NCI-H146 treated with DMSO at 0.1 percent for 48 hours (cell line): ENCODE measurements at regions not wholly inside any gene's neighbourhood (a gene's known extent, or its start where the extent isn't known, plus 50 kb on each side); places are given as distances from the start of the nearest gene placed in this dataset.
"Not testable (repeated sequence)": the region's sequence is repeated elsewhere in the genome, so short reads cannot be mapped to it uniquely, and the experiment has no call there.

Experiments used
- DNase-seq: peaks from one replicate; lab custom pipeline; 2025; ENCODE audit not compliant: unreplicated experiment; lab: John Stamatoyannopoulos, UW

DNA sequence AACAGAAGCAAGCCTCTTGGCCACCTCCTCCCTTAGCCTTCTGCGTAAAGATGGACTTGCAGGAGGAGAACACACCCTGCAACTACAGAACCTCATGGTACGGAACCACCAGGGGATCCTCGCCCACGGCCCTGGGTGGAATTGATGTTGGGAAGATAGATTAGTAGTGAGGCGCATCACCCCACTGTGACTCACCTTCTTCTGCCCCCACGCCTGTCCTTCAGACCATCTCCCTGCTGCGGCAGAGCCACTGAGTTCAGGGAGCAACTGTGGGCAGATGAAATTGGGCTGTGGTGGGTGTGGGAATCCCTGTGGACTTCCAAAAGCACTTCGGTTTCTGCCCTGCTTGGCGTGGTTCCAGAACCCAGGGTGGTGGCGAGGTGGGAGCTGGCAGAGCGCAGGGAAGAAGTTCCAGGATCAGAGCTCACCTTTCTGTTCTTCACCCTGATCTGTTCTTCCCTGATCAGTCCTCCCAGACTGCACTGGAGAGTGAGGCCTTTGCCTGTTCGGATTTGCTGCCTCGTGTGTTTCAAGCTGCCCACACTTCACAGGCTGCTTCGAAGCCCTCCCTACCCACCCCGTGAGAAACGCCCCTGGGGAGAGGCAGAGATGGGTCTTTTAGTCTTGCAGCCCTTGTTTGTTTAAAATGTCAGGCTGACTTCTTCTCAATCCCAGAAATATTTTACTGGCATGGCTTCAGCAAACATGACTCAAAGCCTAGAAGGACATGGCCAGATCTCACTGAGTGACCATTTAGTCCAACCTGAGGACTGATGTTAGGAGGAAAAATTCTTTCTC lies 92.8 kb upstream of the MLN start:
- DNase-seq, result no peak

DNA sequence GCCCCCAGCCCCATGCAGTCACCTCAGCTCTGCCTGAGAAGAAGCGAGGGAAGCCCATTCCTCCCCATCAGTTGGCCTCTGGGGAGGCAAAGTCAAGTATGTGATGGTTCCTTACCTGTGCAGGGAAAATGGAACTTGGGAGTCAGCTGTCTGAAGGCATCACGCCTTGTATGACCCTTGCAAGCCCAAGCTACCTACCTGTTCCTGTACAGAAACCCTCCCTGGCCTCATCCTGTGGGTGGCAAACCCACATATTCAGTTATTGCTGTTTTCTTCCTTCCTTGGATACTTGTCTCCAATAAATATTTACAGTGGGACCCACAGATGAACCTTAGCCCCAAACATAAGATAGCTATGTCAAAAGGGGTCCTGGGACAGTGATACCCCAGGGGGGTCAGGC lies 92.2 kb upstream of the MLN start:
- DNase-seq, result no peak

- DNase-seq, result no peak
Observed at GRCh38 chr6:33895296-33895695, 91.5 kb upstream of the MLN start.

GRCh38 chr6:33894438-33894837 lies 90.6 kb upstream of the MLN start:
- DNase-seq, result no peak

DNA sequence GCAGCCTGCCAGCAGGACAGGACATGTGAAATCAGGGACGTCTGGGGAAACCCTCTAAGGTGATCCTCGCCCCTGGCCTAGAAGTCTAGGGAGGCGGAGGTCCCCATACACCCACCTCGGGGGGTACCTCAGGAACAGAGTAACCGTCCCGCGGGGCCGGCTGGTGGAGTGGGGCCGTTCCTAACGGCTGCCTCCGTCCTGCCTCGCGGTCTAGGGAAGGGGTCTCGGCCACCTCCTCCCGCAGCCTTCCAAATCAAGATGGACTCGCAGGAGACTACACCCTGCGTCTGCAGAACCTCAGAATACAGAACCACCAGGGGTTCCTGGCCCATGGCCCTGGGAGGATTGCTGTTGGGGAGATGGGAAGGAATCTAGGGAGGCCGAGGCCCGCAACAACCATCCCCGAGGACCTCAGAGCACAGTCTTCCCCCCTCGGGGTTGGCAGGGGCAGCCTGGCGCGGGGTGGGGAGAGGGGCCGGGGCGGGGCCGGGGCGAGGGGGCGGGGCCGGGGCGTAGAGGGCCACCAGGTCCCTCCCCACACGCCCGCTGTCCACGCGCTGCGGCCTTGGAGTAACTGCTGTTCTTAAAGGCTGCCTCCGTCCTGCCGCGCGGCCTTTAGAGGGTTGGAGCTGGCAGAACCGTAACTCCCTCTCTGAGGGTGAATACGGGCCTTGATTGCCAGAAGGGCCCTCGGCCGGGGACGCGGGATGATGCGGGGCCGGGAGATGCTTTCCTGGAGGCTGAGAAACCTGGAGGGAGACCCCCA lies 89.0 kb upstream of the MLN start:
- no peak for DNase-seq

- DNase-seq, result no peak
Observed at GRCh38 chr6:33888664-33889200, 84.9 kb upstream of the MLN start.

- DNase-seq, result no peak
Observed at GRCh38 chr6:33888183-33888582, 84.4 kb upstream of the MLN start.

DNA sequence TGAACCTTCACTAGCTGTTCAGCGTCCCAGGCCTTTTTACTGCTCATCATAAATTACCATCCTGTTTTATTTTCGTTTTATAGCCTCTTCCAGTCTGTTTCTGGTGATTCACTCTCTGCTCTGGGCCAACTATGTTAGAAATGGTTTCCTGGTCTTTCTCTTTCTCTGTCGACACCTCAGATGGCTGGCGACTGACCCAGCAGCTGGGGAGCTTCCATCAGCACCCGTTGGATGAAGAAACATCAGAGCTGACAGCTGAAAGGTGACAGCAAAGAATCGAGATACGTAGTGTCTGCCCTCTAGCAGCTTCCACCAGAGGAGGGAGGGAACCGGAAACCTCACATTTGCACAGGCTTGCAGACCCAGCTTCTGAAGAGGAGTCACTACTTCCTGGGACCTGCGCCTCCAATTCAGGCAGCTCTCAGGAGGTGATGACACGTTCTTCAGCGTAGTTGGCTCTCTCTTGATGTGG lies 82.9 kb upstream of the MLN start:
- no peak for DNase-seq

- no peak for DNase-seq
Observed at GRCh38 chr6:33885132-33886057, 81.6 kb upstream of the MLN start.

DNA sequence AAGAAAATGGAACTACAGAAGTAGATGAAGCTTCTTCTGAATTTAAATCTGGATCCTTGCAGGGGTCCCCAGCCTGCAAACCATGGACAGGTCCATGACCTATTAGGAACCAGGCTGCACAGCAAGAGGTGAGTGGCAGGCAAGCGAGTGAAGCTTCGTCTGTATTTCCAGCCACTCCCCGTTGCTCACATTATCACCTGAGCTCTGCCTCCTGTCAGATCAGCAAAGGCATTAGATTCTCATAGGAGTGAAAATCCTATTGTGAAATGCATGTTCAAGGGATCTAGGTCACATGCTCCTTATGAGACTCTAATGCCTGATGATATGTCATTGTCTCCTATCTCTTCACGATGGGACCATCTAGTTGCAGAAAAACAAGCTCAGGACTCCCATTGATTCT lies 79.8 kb upstream of the MLN start:
- DNase-seq, result not testable (repeated sequence)

- no peak for DNase-seq
Observed at GRCh38 chr6:33882154-33882553, 78.4 kb upstream of the MLN start.

GRCh38 chr6:33880766-33881165 lies 77.0 kb upstream of the MLN start:
- no peak for DNase-seq

DNA sequence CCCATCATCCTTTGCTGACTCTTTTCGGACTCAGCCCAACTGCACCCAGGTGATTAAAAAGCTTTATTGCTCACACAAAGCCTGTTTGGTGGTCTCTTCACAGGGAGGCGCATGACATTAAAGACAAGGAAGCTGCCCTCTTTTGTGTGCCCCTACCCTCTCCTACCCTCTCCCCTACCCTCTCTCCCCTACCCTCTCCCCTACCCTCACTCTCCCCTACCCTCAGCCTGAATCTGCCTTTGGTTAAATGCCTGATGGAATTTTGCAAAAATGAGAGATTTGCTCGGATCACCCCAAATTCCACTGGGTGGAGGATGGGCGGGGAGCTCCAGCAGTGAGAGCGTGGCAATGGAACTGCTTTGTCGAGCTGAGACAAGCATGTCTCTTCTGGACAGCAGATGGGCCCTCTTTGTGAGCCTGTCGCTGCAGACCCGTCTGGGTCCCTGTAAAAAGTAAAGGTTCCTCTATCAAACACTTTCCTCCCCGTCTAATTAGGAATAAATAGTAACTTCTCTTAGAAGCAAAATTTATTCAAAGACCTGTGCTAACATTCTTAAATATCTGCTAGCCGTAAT lies 76.4 kb upstream of the MLN start:
- no peak for DNase-seq

GRCh38 chr6:33878562-33878961 lies 74.8 kb upstream of the MLN start:
- DNase-seq, result peak; percentile 96

DNA sequence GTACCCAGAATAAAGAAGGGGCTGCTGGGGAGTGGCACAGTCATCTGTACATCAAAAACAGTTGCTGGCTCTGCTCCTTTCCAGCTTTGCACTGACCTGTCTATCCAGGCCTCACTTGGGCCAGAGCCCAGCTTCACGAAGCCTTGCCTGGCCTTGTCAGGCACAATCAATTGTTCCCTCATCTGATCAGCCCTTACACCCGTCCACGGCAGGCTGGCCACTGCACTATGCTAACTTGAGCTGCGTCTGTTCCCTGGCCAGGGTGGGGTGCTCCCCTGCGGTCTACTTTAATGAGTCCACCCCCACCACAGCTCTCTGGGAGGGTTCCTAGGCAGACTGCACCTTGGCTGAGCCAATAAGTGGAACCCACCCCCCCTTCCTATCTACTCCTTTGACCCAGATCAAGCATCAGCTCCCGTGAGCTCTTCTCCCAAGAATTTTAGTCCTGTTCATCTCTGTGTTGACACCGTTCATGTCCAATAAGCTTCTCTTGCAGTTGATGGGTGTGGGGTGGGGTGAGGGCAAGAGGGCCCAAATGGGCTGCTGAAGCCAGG lies 74.3 kb upstream of the MLN start:
- DNase-seq, result no peak

GRCh38 chr6:33875696-33876095 lies 71.9 kb upstream of the MLN start:
- DNase-seq, result no peak

GRCh38 chr6:33875141-33875581 lies 71.4 kb upstream of the MLN start:
- DNase-seq, result no peak

GRCh38 chr6:33874136-33874760 lies 70.4 kb upstream of the MLN start:
- DNase-seq, result no peak

DNA sequence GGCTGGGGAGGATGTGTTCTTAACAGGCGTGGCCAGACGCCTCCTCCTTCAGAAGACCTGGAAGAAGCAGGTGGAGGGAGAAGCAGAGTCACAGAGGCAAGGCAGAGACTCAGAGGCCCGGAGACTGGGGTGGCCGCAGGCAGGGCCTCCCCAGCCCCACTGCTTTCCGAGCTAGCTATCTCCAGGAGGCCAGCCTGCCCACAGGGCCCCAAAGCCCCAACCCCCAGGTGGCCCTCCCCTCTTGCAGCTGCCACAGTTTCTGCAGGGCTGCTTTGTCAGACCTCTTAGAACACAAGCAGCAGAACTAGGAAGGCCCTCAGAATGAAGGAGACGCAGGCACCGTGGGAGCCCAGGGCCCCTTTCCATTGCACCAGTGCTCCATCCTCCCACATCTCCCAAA lies 69.0 kb upstream of the MLN start:
- no peak for DNase-seq
